HL-60 (cell line): ENCODE measurements at regions not wholly inside any gene's neighbourhood (a gene's known extent, or its start where the extent isn't known, plus 50 kb on each side); places are given as distances from the start of the nearest gene placed in this dataset.

Source experiments
- DNase-seq, 2 experiments: peaks; one replicate each; pipeline ENCODE4 v3.0.0-alpha.2; 2010 to 2020; ENCODE audit warnings: low read depth in 1 of 2, low spot score in 1 of 2
- H3K27ac ChIP-seq: fragments of 250-450 bp; sonication (Bioruptor Pico); replicated peaks from 2 replicates; pipeline ENCODE4 v1.5.1; 2020; ENCODE audit warnings: mild to moderate bottlenecking, moderate library complexity
- H3K27me3 ChIP-seq: fragments of 250-450 bp; sonication (Bioruptor Pico); 2 replicates; pipeline ENCODE4 v1.5.1; 2021; ENCODE audit warnings: mild to moderate bottlenecking, moderate library complexity; ENCODE audit not compliant: insufficient read depth, poor library complexity, severe bottlenecking
- H3K4me3 ChIP-seq: replicated peaks from 2 replicates; pipeline ENCODE4 v1.5.1; 2011; ENCODE audit warnings: mild to moderate bottlenecking, control low read depth, low read length; ENCODE audit not compliant: insufficient read depth
- GABPA ChIP-seq: IDR thresholded peaks from 2 replicates; pipeline ENCODE4 v1.6.1; 2012; ENCODE audit warnings: low read depth
- POLR2AphosphoS5 ChIP-seq: IDR thresholded peaks from 2 replicates; pipeline ENCODE4 v1.6.1; 2012; ENCODE audit warnings: low read depth
- SPI1 ChIP-seq: IDR thresholded peaks from 2 replicates; pipeline ENCODE4 v1.6.1; 2012; ENCODE audit warnings: low read depth, mild to moderate bottlenecking, borderline replicate concordance
- TF ChIP-seq, protein P1 (sequence below): IDR thresholded peaks from one replicate; pipeline ENCODE4 v1.5.1; 2011; ENCODE audit warnings: low read length, control low read depth, inconsistent platforms; ENCODE audit not compliant: insufficient read depth
- TF ChIP-seq, protein P2 (sequence below): IDR thresholded peaks from 2 replicates; pipeline ENCODE4 v1.6.1; 2012; ENCODE audit warnings: low read depth; ENCODE audit not compliant: insufficient replicate concordance

DNA sequence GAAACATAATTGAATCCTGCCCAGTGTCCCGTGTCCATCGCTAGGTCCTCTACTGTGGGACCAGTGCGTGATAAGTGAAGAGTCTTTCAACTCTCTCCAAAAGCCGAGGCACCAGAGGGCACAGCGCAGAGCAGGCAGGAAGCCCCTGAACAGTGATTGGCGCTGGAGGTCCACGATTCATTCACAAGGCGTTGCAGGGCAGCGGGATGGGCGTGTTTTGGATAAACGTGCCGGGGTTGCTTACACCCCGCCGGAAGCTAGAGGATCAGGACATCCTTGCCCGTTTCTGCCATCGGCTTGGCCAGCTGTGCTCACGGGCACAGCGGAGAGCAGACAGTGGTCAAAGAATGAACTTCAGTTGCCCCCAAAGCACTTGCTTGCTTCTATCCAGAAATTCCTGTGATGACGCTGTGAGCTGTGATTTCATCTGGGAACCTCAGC, 86.0 kb upstream of the PFKP start:
- DNase-seq: no peak
- H3K27me3 ChIP-seq: no peaks in the 10 kb centered on the region
- TF ChIP-seq, protein P1, sequence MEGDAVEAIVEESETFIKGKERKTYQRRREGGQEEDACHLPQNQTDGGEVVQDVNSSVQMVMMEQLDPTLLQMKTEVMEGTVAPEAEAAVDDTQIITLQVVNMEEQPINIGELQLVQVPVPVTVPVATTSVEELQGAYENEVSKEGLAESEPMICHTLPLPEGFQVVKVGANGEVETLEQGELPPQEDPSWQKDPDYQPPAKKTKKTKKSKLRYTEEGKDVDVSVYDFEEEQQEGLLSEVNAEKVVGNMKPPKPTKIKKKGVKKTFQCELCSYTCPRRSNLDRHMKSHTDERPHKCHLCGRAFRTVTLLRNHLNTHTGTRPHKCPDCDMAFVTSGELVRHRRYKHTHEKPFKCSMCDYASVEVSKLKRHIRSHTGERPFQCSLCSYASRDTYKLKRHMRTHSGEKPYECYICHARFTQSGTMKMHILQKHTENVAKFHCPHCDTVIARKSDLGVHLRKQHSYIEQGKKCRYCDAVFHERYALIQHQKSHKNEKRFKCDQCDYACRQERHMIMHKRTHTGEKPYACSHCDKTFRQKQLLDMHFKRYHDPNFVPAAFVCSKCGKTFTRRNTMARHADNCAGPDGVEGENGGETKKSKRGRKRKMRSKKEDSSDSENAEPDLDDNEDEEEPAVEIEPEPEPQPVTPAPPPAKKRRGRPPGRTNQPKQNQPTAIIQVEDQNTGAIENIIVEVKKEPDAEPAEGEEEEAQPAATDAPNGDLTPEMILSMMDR: no peak
- TF ChIP-seq GABPA (no peak), POLR2AphosphoS5 (no peak)
- TF ChIP-seq, protein P2, sequence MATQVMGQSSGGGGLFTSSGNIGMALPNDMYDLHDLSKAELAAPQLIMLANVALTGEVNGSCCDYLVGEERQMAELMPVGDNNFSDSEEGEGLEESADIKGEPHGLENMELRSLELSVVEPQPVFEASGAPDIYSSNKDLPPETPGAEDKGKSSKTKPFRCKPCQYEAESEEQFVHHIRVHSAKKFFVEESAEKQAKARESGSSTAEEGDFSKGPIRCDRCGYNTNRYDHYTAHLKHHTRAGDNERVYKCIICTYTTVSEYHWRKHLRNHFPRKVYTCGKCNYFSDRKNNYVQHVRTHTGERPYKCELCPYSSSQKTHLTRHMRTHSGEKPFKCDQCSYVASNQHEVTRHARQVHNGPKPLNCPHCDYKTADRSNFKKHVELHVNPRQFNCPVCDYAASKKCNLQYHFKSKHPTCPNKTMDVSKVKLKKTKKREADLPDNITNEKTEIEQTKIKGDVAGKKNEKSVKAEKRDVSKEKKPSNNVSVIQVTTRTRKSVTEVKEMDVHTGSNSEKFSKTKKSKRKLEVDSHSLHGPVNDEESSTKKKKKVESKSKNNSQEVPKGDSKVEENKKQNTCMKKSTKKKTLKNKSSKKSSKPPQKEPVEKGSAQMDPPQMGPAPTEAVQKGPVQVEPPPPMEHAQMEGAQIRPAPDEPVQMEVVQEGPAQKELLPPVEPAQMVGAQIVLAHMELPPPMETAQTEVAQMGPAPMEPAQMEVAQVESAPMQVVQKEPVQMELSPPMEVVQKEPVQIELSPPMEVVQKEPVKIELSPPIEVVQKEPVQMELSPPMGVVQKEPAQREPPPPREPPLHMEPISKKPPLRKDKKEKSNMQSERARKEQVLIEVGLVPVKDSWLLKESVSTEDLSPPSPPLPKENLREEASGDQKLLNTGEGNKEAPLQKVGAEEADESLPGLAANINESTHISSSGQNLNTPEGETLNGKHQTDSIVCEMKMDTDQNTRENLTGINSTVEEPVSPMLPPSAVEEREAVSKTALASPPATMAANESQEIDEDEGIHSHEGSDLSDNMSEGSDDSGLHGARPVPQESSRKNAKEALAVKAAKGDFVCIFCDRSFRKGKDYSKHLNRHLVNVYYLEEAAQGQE: no peak
- no peak overlapping the region for H3K4me3 ChIP-seq
- H3K27ac ChIP-seq: no peak overlapping the region

DNA sequence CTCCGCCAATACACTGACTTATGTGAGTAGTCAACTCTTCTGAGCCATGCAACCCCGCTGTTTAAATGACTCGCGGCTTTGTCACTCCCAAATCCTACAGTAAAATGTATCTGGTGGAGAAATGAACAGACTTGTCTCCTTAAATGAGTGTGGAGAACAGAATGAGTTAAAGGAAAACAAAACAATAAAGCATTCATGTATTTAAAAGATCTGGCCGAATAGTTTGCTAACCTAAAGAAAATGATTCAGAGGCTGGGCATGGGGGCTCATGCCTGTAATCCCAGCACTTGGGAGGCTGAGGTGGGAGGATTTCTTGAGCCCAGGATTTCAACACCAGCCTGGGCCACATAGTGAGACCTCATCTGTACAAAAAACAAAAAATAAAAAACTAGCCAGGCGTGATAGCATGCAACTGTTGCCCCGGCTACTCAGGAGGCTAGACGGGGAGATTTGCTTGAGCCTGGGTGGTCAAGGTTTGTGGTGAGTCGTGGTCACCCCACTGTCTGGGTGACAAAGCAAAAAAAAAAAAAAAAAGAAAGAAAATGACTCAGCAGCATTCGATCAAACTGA, 86.5 kb upstream of the PFKP start:
- H3K27ac ChIP-seq: peak overlapping the region; percentile 74; the same call in 1 of the 2 replicates

DNA sequence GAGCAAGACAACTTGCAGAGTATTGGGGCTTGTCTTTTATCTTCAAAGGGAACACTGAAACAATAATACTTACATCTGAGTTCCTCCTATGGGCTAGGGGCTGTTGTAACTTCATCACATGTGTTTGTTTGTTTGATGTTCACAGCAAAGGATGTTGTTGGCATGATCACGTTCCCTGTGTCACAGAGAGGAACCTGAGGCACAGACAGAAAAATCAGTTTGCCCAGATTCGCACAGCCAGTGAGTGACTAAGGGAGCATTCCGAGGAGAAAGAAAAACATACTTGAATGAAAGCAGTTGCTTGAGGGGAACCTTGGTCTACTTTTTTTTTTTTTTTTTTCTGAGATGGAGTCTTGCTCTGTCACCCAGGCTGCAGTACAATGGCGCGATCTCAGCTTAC, 87.2 kb upstream of the PFKP start:
- peak overlapping the region; percentile 74 for H3K27ac ChIP-seq
- peak in 1 of 2 experiments; percentile 5 for DNase-seq

More for the DNA sequence above, 86.5 kb upstream of the PFKP start:
- Histone ChIP-seq H3K4me3 (no peak overlapping the region), H3K27me3 (no peaks in the 10 kb centered on the region)
- TF ChIP-seq POLR2AphosphoS5: no peak
- TF ChIP-seq GABPA: no peak
- TF ChIP-seq, protein P2: no peak
- no peak for TF ChIP-seq SPI1
- TF ChIP-seq, protein P1: no peak
- DNase-seq: no peak

More for the DNA sequence above, 87.2 kb upstream of the PFKP start:
- TF ChIP-seq, protein P1: no peak
- TF ChIP-seq, protein P2: no peak
- TF ChIP-seq POLR2AphosphoS5 (no peak), GABPA (no peak), SPI1 (no peak)
- no peak overlapping the region for H3K4me3 ChIP-seq
- no peaks in the 10 kb centered on the region for H3K27me3 ChIP-seq
